ENCODE measurements at regions not wholly inside any gene's neighbourhood (a gene's known extent, or its start where the extent isn't known, plus 50 kb on each side); places are given as distances from the start of the nearest gene placed in this dataset.

DNA sequence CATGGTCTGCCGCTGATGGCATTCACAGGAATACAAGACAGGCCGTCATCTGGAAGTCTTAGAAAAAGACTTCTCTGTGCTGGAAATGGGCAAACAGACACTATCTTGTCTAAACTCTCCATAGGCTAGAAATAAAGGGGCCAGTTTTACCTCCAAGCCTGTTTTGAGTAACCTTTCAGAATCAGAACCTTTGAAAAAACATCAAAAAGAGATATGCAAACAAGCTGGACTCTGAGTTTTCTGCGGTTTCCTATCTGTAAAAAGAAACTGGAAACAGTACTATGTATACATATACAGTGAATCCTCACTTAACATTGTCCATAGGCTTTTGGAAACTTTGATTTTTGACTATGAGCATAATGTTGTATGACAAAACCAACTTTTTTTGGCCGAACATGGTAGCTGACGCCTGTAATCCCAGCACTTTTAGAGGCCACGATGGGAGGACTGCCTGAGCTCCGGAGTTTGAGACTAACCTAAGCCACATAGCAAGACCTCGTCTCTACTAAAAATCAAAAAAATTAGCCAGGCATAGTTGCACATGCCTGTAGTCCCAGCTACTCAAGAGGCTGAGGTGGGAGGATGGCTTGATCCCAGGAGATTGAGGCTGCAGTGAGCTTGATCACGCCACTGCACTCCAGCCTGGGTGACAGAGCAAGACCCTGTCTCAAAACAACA, 92.9 kb upstream of the MAX start:
- H3K27me3 ChIP-seq: no peaks in the 10 kb centered on the region
- H3K36me3 ChIP-seq (replicated peaks in 1 of 2): no peaks in the 10 kb centered on the region
- intact Hi-C loops (cut with DNase I): no loop called here
- H3K27ac ChIP-seq: no peak overlapping the region
- WGBS, 4 donors: 85 to 95% (median 88%) methylated on average over 6 to 9 of the region's 9 CpGs
- no peak for DNase-seq
- H3K4me3 ChIP-seq: no peak overlapping the region
- no peak for TF ChIP-seq POLR2A (IDR thresholded peaks at IDR 0.05)
- TF ChIP-seq, protein P1, sequence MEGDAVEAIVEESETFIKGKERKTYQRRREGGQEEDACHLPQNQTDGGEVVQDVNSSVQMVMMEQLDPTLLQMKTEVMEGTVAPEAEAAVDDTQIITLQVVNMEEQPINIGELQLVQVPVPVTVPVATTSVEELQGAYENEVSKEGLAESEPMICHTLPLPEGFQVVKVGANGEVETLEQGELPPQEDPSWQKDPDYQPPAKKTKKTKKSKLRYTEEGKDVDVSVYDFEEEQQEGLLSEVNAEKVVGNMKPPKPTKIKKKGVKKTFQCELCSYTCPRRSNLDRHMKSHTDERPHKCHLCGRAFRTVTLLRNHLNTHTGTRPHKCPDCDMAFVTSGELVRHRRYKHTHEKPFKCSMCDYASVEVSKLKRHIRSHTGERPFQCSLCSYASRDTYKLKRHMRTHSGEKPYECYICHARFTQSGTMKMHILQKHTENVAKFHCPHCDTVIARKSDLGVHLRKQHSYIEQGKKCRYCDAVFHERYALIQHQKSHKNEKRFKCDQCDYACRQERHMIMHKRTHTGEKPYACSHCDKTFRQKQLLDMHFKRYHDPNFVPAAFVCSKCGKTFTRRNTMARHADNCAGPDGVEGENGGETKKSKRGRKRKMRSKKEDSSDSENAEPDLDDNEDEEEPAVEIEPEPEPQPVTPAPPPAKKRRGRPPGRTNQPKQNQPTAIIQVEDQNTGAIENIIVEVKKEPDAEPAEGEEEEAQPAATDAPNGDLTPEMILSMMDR (IDR thresholded peaks at IDR 0.05): no peak
- H3K4me1 ChIP-seq (replicated peaks in 1 of 2): no peaks in the 10 kb centered on the region
- no peaks in the 10 kb centered on the region for H3K9me3 ChIP-seq (replicated peaks in 1 of 3)

DNA sequence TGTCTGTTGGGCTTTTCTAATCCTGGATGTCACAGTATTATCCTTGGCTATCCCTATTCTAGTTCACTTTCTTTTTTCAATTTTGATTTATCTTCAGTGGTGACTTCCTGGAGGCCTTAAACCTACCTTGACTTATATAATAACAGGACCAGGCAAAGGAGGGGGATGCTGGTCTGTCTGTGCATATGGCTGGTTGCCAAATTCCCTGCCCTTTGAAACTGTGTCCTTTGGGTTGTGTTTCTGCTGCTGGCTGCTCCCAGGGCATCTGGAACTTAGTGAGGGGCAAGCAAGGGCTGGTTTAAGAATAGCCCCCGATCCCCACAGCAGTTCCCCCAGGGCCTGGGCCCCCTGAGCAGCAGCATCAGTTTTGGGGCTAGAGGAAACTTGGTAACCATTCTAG, 96.0 kb upstream of the MAX start:
- 0 to 43% (median 27%) methylated on average over 1 of the region's 1 CpG for WGBS, 4 donors

DNA sequence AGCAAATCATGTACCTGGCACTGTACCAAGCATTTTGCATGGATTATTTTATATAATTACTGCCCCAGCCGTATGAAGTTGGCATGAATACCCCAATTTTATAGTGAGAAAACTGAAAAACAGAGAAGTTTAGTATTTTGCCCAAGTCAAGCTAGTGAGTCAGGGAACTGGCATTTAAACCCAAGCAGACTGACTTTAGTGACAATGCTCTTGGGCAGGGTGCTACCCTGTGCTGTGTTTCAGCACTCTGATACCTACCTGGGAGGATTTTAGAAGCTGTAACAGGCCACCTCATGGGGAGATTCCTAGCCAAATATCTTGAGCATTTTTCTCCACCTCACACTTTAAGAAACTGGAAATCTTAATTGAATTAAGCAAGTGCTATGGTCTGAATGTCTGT, 98.1 kb upstream of the MAX start:
- intact Hi-C loops (cut with DNase I): no loop called here
- no peaks in the 10 kb centered on the region for H3K4me1 ChIP-seq (replicated peaks in 1 of 2)
- no peak overlapping the region for H3K27ac ChIP-seq
- H3K9me3 ChIP-seq (replicated peaks in 1 of 3): no peaks in the 10 kb centered on the region
- H3K4me3 ChIP-seq: no peak overlapping the region
- H3K36me3 ChIP-seq (replicated peaks in 1 of 2): no peaks in the 10 kb centered on the region
- 34 to 66% (median 56%) methylated on average over 1 of the region's 1 CpG for WGBS, 4 donors
- DNase-seq: no peak
- no peak for TF ChIP-seq POLR2A (IDR thresholded peaks at IDR 0.05)
- TF ChIP-seq, protein P1 (IDR thresholded peaks at IDR 0.05): no peak
- H3K27me3 ChIP-seq: no peaks in the 10 kb centered on the region

More for the DNA sequence above, 96.0 kb upstream of the MAX start:
- H3K27me3 ChIP-seq: no peaks in the 10 kb centered on the region
- intact Hi-C loops (cut with DNase I): no loop called here
- no peaks in the 10 kb centered on the region for H3K4me1 ChIP-seq (replicated peaks in 1 of 2)
- no peaks in the 10 kb centered on the region for H3K9me3 ChIP-seq (replicated peaks in 1 of 3)
- H3K4me3 ChIP-seq: no peak overlapping the region
- TF ChIP-seq POLR2A (IDR thresholded peaks at IDR 0.05): no peak
- TF ChIP-seq, protein P1 (IDR thresholded peaks at IDR 0.05): no peak
- DNase-seq: no peak
- no peak overlapping the region for H3K27ac ChIP-seq
- H3K36me3 ChIP-seq (replicated peaks in 1 of 2): no peaks in the 10 kb centered on the region

DNA sequence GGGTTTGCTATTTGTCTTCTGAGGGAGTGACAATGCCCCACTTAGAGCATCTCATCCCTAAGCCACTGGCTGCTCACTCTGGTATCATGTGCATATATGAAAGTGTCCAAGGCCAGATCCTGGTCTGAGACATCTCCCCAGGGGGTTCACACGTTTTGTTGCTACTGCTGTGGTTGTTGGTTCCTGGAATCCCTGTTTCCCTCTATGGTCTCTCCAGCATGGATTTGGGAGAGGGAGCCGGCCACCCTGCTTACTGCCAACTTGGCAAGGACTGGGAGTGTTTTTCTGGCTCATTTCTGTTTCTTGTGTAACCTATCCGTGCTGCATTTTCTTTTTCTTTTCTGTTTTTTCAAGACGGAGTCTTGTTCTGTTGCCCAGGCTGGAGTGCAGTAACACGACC, 101.3 kb upstream of the MAX start:
- H3K36me3 ChIP-seq (replicated peaks in 1 of 2): no peaks in the 10 kb centered on the region
- H3K27me3 ChIP-seq: no peaks in the 10 kb centered on the region
- no peak overlapping the region for H3K27ac ChIP-seq
- no peaks in the 10 kb centered on the region for H3K4me1 ChIP-seq (replicated peaks in 1 of 2)
- H3K4me3 ChIP-seq: no peak overlapping the region
- WGBS, 4 donors: 63 to 74% (median 70%) methylated on average over 5 of the region's 5 CpGs
- TF ChIP-seq, protein P1 (IDR thresholded peaks at IDR 0.05): no peak
- no peak for TF ChIP-seq POLR2A (IDR thresholded peaks at IDR 0.05)
- intact Hi-C loops (cut with DNase I): no loop called here
- no peak for DNase-seq
- H3K9me3 ChIP-seq (replicated peaks in 1 of 3): no peaks in the 10 kb centered on the region
